A673 (cell line): ENCODE measurements at regions not wholly inside any gene's neighbourhood (a gene's known extent, or its start where the extent isn't known, plus 50 kb on each side); places are given as distances from the start of the nearest gene placed in this dataset.

Experiments used
- BruUV-seq: library from RNA; stranded (reverse); fragments of 400-500 nt; replicated peaks from 2 replicates; lab custom pipeline; 2021; lab: Mats Ljungman, UMichigan
- CTCF ChIA-PET: fragments of 300-600 bp; sonication (Branson Sonifier 250); formaldehyde crosslinking; loops from one replicate; lab custom pipeline; 2022; ENCODE audit warnings: antibody characterized with exemption; lab: Charles Lee
- POLR2A ChIA-PET: fragments of 300-600 bp; sonication (Branson Sonifier 250); formaldehyde crosslinking; loops from one replicate; lab custom pipeline; 2022; ENCODE audit warnings: antibody characterized with exemption; ENCODE audit not compliant: low non-redundant PET; lab: Charles Lee
- DNase-seq: peaks from one replicate; pipeline ENCODE4 v3.0.0-alpha.2; 2015; ENCODE audit warnings: low spot score
- H3K27ac ChIP-seq: fragments of 200-600 bp; sonication (generic); 2 replicates; pipeline ENCODE4 v1.5.1; 2016; ENCODE audit warnings: mixed run types, low read depth, mild to moderate bottlenecking, mixed read lengths, antibody characterized with exemption, low read length; ENCODE audit not compliant: poor library complexity, severe bottlenecking
- H3K27me3 ChIP-seq: fragments of 200-600 bp; sonication (generic); replicated peaks from 2 replicates; pipeline ENCODE4 v1.6.1; 2017; ENCODE audit warnings: mixed run types, low read depth, mild to moderate bottlenecking, mixed read lengths, antibody characterized with exemption, low read length; ENCODE audit not compliant: insufficient read depth, poor library complexity
- H3K36me3 ChIP-seq: fragments of 200-600 bp; sonication (generic); 2 replicates; pipeline ENCODE4 v1.6.1; 2016; ENCODE audit warnings: mixed run types, mild to moderate bottlenecking, mixed read lengths, antibody characterized with exemption, low read length; ENCODE audit not compliant: insufficient read depth, poor library complexity, severe bottlenecking
- H3K4me1 ChIP-seq: fragments of 200-600 bp; sonication (generic); 2 replicates; pipeline ENCODE4 v1.6.1; 2017; ENCODE audit warnings: mixed run types, mild to moderate bottlenecking, mixed read lengths, antibody characterized with exemption, low read length; ENCODE audit not compliant: insufficient read depth, poor library complexity, severe bottlenecking
- H3K4me3 ChIP-seq: fragments of 200-600 bp; sonication (generic); 2 replicates; pipeline ENCODE4 v1.5.1; 2016; ENCODE audit warnings: low read depth, mixed run types, mild to moderate bottlenecking, mixed read lengths, low read length; ENCODE audit not compliant: poor library complexity, severe bottlenecking
- H3K9me3 ChIP-seq: fragments of 200-600 bp; sonication (generic); 2 replicates; pipeline ENCODE4 v1.6.1; 2016; ENCODE audit warnings: mixed run types, low read depth, mild to moderate bottlenecking, mixed read lengths, antibody characterized with exemption, low read length; ENCODE audit not compliant: poor library complexity, severe bottlenecking
- CTCF ChIP-seq: fragments of 300-800, 200-600 bp; sonication (generic); conservative IDR thresholded peaks from 2 replicates; pipeline ENCODE4 v1.5.1; 2017; ENCODE audit warnings: low read depth, mild to moderate bottlenecking, antibody characterized with exemption, low read length, moderate library complexity, mixed read lengths
- EZH2 ChIP-seq: fragments of 200-600 bp; sonication (generic); IDR thresholded peaks from 2 replicates; pipeline ENCODE4 v1.6.1; 2017; ENCODE audit warnings: borderline replicate concordance, low read depth, mild to moderate bottlenecking, mixed read lengths, antibody characterized with exemption, low read length; ENCODE audit not compliant: poor library complexity, severe bottlenecking
- intact Hi-C: fragments of 100-400 bp; cut with micrococcal nuclease; formaldehyde crosslinking; loops from one replicate; pipeline ENCODE4 v1.10.0; 2022; ENCODE audit not compliant: unreplicated experiment

GRCh38 chr1:118325550-118326225 lies 140.7 kb upstream of the SPAG17 start:
- no peak overlapping the region for H3K27ac ChIP-seq
- no peak overlapping the region for H3K4me3 ChIP-seq
- no peak for DNase-seq
- intact Hi-C loops: no loop called here
- no peaks in the 10 kb centered on the region for H3K9me3 ChIP-seq
- no TSS peak for BruUV-seq
- H3K4me1 ChIP-seq: no peaks in the 10 kb centered on the region
- ChIA-PET CTCF (no interaction called here), POLR2A (no interaction called here)
- TF ChIP-seq EZH2 (no peak), CTCF (no peak)
- no peaks in the 10 kb centered on the region for H3K27me3 ChIP-seq
- no peaks in the 10 kb centered on the region for H3K36me3 ChIP-seq

GRCh38 chr1:118323246-118323645 lies 138.2 kb upstream of the SPAG17 start:
- no peak for DNase-seq
- Histone ChIP-seq H3K4me1 (no peaks in the 10 kb centered on the region), H3K9me3 (no peaks in the 10 kb centered on the region), H3K27me3 (no peaks in the 10 kb centered on the region), H3K36me3 (no peaks in the 10 kb centered on the region), H3K4me3 (no peak overlapping the region), H3K27ac (no peak overlapping the region)
- CTCF ChIA-PET: no interaction called here
- no TSS peak for BruUV-seq
- POLR2A ChIA-PET: no interaction called here
- intact Hi-C loops: no loop called here
- TF ChIP-seq CTCF (no peak), EZH2 (no peak)

GRCh38 chr1:118322331-118322730 lies 137.3 kb upstream of the SPAG17 start:
- intact Hi-C loops: no loop called here
- TF ChIP-seq CTCF (no peak), EZH2 (no peak)
- Histone ChIP-seq H3K4me3 (no peak overlapping the region), H3K27ac (no peak overlapping the region), H3K9me3 (no peaks in the 10 kb centered on the region), H3K27me3 (no peaks in the 10 kb centered on the region), H3K4me1 (no peaks in the 10 kb centered on the region), H3K36me3 (no peaks in the 10 kb centered on the region)
- no TSS peak for BruUV-seq
- ChIA-PET CTCF (no interaction called here), POLR2A (no interaction called here)
- no peak for DNase-seq
